ENCODE measurements at regions not wholly inside any gene's neighbourhood (a gene's known extent, or its start where the extent isn't known, plus 50 kb on each side); places are given as distances from the start of the nearest gene placed in this dataset.
A peak's percentile ranks its signal among the peaks of the same experiment; 100 is the strongest.

DNA sequence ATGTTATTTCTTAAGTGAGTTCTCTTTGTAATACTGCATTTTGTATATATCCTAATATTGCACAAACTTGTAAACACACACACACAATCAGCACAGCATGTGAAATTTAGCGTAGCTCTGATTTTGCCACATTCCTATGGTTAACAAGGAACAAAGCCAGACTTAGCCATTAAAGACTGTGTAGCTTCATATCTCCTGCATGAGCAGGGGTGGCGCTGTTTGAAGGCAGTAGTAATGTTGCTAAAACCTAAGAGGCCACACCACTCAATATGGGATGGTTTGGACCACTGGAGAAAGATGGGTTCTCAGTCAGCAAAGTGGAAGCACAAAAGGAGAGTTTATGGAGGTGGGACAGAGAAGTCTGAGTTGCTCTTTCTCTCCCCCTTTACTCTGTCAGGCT lies 61.1 kb upstream of the RND3 start:
- no peak for DNase-seq

- peak in 1 of 2 donors; percentile 25 for DNase-seq
These were observed 58.4 kb upstream of the RND3 start for GRCh38 chr2:150545916-150546315.

DNA sequence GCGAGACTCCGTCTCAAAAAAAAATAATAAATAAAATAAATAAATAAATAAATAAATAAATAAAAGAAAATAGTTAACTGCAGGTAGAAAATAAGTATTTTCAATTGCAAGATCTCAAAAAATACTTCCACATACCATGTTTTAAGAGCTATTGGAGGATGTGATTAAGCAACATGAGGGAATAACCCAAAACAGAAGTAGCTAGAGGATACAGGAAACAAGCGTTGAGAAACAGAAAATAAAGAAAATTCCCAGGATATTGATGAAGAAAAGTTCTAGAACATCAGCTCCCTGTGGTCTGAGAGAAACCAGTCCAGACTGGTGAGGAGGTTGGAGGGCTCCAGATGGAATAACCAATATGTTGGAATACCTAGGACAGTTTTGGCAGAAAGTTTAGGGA lies 57.3 kb upstream of the RND3 start:
- DNase-seq: no peak

DNA sequence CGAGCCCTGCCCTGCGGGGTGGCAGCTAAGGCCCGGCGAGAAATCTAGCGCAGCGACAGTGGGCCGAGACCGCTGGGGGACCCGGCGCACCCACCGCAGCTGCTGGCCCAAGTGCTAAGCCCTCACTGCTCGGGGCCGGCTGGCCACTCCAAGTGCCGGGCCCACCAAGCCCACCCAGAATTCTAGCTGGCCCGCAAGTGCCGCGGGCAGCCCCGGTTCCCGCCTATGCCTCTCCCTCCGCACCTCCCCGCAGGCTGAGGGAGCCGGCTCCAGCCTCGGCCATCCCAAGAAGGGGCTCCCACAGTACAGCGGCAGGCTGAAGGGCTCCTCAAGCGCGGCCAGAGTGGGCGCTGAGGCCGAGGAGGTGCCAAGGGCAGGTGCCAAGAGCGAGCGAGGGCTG lies 55.2 kb upstream of the RND3 start:
- no peak for DNase-seq

- no peak for DNase-seq
These were observed 54.7 kb upstream of the RND3 start for GRCh38 chr2:150542172-150542571.

DNA sequence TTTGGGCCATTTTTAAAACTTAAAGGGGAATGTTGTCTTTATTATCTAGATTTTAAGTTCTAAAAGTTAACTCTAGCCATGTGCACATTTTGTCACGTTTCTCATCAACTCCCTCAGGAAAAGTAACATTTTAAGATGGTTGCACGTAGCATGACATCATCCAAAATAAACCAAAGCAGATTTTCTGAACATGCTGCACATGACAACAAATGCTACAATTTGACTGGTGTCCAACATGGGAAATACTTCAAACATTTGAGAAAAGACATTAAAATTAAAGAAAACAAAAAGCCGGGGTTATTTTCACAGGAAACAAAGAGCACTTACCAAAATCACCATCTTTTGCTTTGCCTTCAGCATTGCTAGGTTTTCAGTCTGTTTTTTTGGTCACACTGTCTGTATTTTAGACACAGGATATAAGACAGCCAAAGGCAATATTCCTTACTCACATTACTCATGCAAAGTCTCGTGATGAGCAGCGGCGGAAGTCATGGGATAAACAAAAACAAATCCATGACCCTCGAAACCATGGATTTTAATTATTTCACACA lies 51.3 kb upstream of the RND3 start:
- DNase-seq: peak; percentile 23 to 40
